ENCODE measurements at regions not wholly inside any gene's neighbourhood (a gene's known extent, or its start where the extent isn't known, plus 50 kb on each side); places are given as distances from the start of the nearest gene placed in this dataset.

- Histone ChIP-seq H3K27ac (no peak overlapping the region), H3K9me3 (peaks cover 0 to 13% of the 10 kb centered on the region in 2 donors), H3K4me3 (no peak overlapping the region), H3K27me3 (no peaks in the 10 kb centered on the region), H3K4me1 (no peaks in the 10 kb centered on the region), H3K36me3 (no peaks in the 10 kb centered on the region)
- TF ChIP-seq CTCF (IDR thresholded peaks at IDR 0.05), result no peak
- intact Hi-C loops (cut with DNase I), result no loop called here
- DNase-seq (ENCODE audit: low spot score in 2 of 2), result no peak
These were observed 144.6 kb upstream of the TP63 start for GRCh38 chr3:189486556-189486955.

- Histone ChIP-seq H3K27me3 (no peaks in the 10 kb centered on the region), H3K36me3 (no peaks in the 10 kb centered on the region), H3K27ac (no peak overlapping the region), H3K9me3 (peaks cover 0 to 7% of the 10 kb centered on the region in 2 donors), H3K4me1 (no peaks in the 10 kb centered on the region), H3K4me3 (no peak overlapping the region)
- DNase-seq (ENCODE audit: low spot score in 2 of 2), result no peak
- intact Hi-C loops (cut with DNase I), result no loop called here
- no peak for TF ChIP-seq CTCF (IDR thresholded peaks at IDR 0.05)
These were observed 142.9 kb upstream of the TP63 start for GRCh38 chr3:189488241-189488767.

- intact Hi-C loops (cut with DNase I), result no loop called here
- no peak overlapping the region for H3K27ac ChIP-seq
- H3K4me3 ChIP-seq, result no peak overlapping the region
- peaks cover 0 to 2% of the 10 kb centered on the region in 2 donors for H3K9me3 ChIP-seq
- no peaks in the 10 kb centered on the region for H3K27me3 ChIP-seq
- no peaks in the 10 kb centered on the region for H3K4me1 ChIP-seq
- no peaks in the 10 kb centered on the region for H3K36me3 ChIP-seq
- no peak for DNase-seq (ENCODE audit: low spot score in 2 of 2)
- no peak for TF ChIP-seq CTCF (IDR thresholded peaks at IDR 0.05)
These were observed 140.9 kb upstream of the TP63 start for GRCh38 chr3:189490337-189490736.

GRCh38 chr3:189490749-189491148 lies 140.4 kb upstream of the TP63 start:
- Histone ChIP-seq H3K27ac (no peak overlapping the region), H3K27me3 (no peaks in the 10 kb centered on the region), H3K4me1 (no peaks in the 10 kb centered on the region), H3K4me3 (no peak overlapping the region), H3K36me3 (no peaks in the 10 kb centered on the region), H3K9me3 (no peaks in the 10 kb centered on the region)
- DNase-seq (ENCODE audit: low spot score in 2 of 2), result no peak
- intact Hi-C loops (cut with DNase I), result no loop called here
- TF ChIP-seq CTCF (IDR thresholded peaks at IDR 0.05), result no peak

- H3K27me3 ChIP-seq, result no peaks in the 10 kb centered on the region
- H3K4me1 ChIP-seq, result no peaks in the 10 kb centered on the region
- H3K9me3 ChIP-seq, result no peaks in the 10 kb centered on the region
- intact Hi-C loops (cut with DNase I), result no loop called here
- H3K36me3 ChIP-seq, result no peaks in the 10 kb centered on the region
- no peak for TF ChIP-seq CTCF (IDR thresholded peaks at IDR 0.05)
- H3K4me3 ChIP-seq, result no peak overlapping the region
- no peak overlapping the region for H3K27ac ChIP-seq
- no peak for DNase-seq (ENCODE audit: low spot score in 2 of 2)
These were observed 139.4 kb upstream of the TP63 start for GRCh38 chr3:189491831-189492230.

- Histone ChIP-seq H3K4me1 (no peaks in the 10 kb centered on the region), H3K27ac (no peak overlapping the region), H3K27me3 (no peaks in the 10 kb centered on the region), H3K36me3 (no peaks in the 10 kb centered on the region), H3K4me3 (no peak overlapping the region), H3K9me3 (no peaks in the 10 kb centered on the region)
- TF ChIP-seq CTCF (IDR thresholded peaks at IDR 0.05), result no peak
- no peak for DNase-seq (ENCODE audit: low spot score in 2 of 2)
- intact Hi-C loops (cut with DNase I), result no loop called here
These were observed 137.9 kb upstream of the TP63 start for GRCh38 chr3:189493271-189493670.
